H9 (cell line): ENCODE measurements at regions not wholly inside any gene's neighbourhood (a gene's known extent, or its start where the extent isn't known, plus 50 kb on each side); places are given as distances from the start of the nearest gene placed in this dataset. TPM values are rescaled to one million over a fixed set of nuclear protein-coding genes. Genes with fewer than 3 reads are reported as not detected.

ENCODE experiments used
- DNase-seq: peaks from one replicate; pipeline ENCODE4 v3.0.0-alpha.2; 2017
- H2AFZ ChIP-seq: one replicate; pipeline ENCODE4 v1.6.1; 2013; ENCODE audit warnings: mild to moderate bottlenecking, low read length, control low read depth, moderate library complexity
- H2AK5ac ChIP-seq: 2 replicates; pipeline ENCODE4 v1.6.1; 2013; ENCODE audit warnings: low read length, control low read depth, mixed read lengths; ENCODE audit not compliant: insufficient read length
- H2BK120ac ChIP-seq: one replicate; pipeline ENCODE4 v1.6.1; 2013; ENCODE audit warnings: low read depth, mild to moderate bottlenecking, low read length, control low read depth, inconsistent platforms; ENCODE audit not compliant: poor library complexity, severe bottlenecking
- H2BK12ac ChIP-seq: 2 replicates; pipeline ENCODE4 v1.6.1; 2013; ENCODE audit warnings: low read length, control low read depth, mixed read lengths, low read depth; ENCODE audit not compliant: insufficient read length
- H2BK15ac ChIP-seq: 2 replicates; pipeline ENCODE4 v1.6.1; 2013; ENCODE audit warnings: low read depth, low read length, control low read depth
- H2BK20ac ChIP-seq: one replicate; pipeline ENCODE4 v1.6.1; 2013; ENCODE audit warnings: low read depth, mild to moderate bottlenecking, low read length, control low read depth, inconsistent platforms; ENCODE audit not compliant: poor library complexity, severe bottlenecking
- H2BK5ac ChIP-seq: 2 replicates; pipeline ENCODE4 v1.6.1; 2013; ENCODE audit warnings: low read length, control low read depth, mixed read lengths; ENCODE audit not compliant: insufficient read length
- H3K14ac ChIP-seq: 2 replicates; pipeline ENCODE4 v1.6.1; 2013; ENCODE audit warnings: low read length, control low read depth; ENCODE audit not compliant: insufficient read depth
- H3K18ac ChIP-seq: 2 replicates; pipeline ENCODE4 v1.6.1; 2013; ENCODE audit warnings: low read depth, mild to moderate bottlenecking, mixed read lengths, low read length, control low read depth; ENCODE audit not compliant: insufficient read length
- H3K23ac ChIP-seq: 2 replicates; pipeline ENCODE4 v1.6.1; 2013; ENCODE audit warnings: low read length, control low read depth, mixed read lengths, low read depth; ENCODE audit not compliant: insufficient read length
- H3K23me2 ChIP-seq: 2 replicates; pipeline ENCODE4 v1.6.1; 2013; ENCODE audit warnings: low read depth, mild to moderate bottlenecking, mixed read lengths, low read length, control low read depth; ENCODE audit not compliant: insufficient read length, poor library complexity, severe bottlenecking
- H3K27ac ChIP-seq: 2 replicates; pipeline ENCODE4 v1.5.1; 2013; ENCODE audit warnings: low read length, control low read depth, mixed read lengths, low read depth; ENCODE audit not compliant: insufficient read length
- H3K27me3 ChIP-seq: 2 replicates; pipeline ENCODE4 v1.6.1; 2013; ENCODE audit warnings: low read length, control low read depth, inconsistent platforms; ENCODE audit not compliant: insufficient read depth
- H3K4ac ChIP-seq: 2 replicates; pipeline ENCODE4 v1.6.1; 2013; ENCODE audit warnings: low read depth, mild to moderate bottlenecking, control low read depth, inconsistent platforms, low read length, moderate library complexity
- H3K4me1 ChIP-seq: 2 replicates; pipeline ENCODE4 v1.6.1; 2013; ENCODE audit warnings: low read length, control low read depth, inconsistent platforms; ENCODE audit not compliant: insufficient read depth
- H3K4me2 ChIP-seq: 2 replicates; pipeline ENCODE4 v1.6.1; 2013; ENCODE audit warnings: low read length, control low read depth, mixed read lengths; ENCODE audit not compliant: insufficient read length, insufficient read depth
- H3K56ac ChIP-seq: 2 replicates; pipeline ENCODE4 v1.6.1; 2013; ENCODE audit warnings: low read depth, mild to moderate bottlenecking, mixed read lengths, low read length, control low read depth; ENCODE audit not compliant: insufficient read length
- H3K79me1 ChIP-seq: 2 replicates; pipeline ENCODE4 v1.6.1; 2013; ENCODE audit warnings: low read depth, mild to moderate bottlenecking, moderate library complexity, low read length, control low read depth, inconsistent platforms; ENCODE audit not compliant: insufficient read depth, poor library complexity, severe bottlenecking
- H3K79me2 ChIP-seq: 2 replicates; pipeline ENCODE4 v1.6.1; 2013; ENCODE audit warnings: low read length, control low read depth, inconsistent platforms; ENCODE audit not compliant: insufficient read depth
- H3K9ac ChIP-seq: 2 replicates; pipeline ENCODE4 v1.6.1; 2013; ENCODE audit warnings: low read length, control low read depth, mixed read lengths; ENCODE audit not compliant: insufficient read length; ENCODE audit errors: extremely low read depth
- H3K9me3 ChIP-seq: one replicate; pipeline ENCODE4 v1.6.1; 2013; ENCODE audit warnings: low read depth, low read length, inconsistent platforms; ENCODE audit not compliant: control insufficient read depth
- H3T11ph ChIP-seq: one replicate; pipeline ENCODE4 v1.6.1; 2013; ENCODE audit warnings: mild to moderate bottlenecking, low read length, control low read depth, inconsistent platforms
- H4K20me1 ChIP-seq: one replicate; pipeline ENCODE4 v1.6.1; 2013; ENCODE audit not compliant: control insufficient read depth, insufficient read length, insufficient read depth
- H4K5ac ChIP-seq: 2 replicates; pipeline ENCODE4 v1.6.1; 2013; ENCODE audit warnings: low read depth, mild to moderate bottlenecking, mixed read lengths, low read length, control low read depth; ENCODE audit not compliant: insufficient read length
- H4K8ac ChIP-seq: replicated peaks from 2 replicates; pipeline ENCODE4 v1.6.1; 2013; ENCODE audit warnings: low read length, control low read depth, mixed read lengths, low read depth; ENCODE audit not compliant: insufficient read length
- H4K91ac ChIP-seq: 2 replicates; pipeline ENCODE4 v1.6.1; 2013; ENCODE audit warnings: low read depth, mild to moderate bottlenecking, moderate library complexity, mixed read lengths, low read length, control low read depth; ENCODE audit not compliant: insufficient read length
- H3K27ac Mint-ChIP-seq, 3 experiments: 2 replicates in 2 of 3; 3 replicates in 1 of 3; pipeline ENCODE4 v1.8.0; 2020 to 2021; ENCODE audit warnings: mixed read lengths in 3 of 3, mild to moderate bottlenecking in 1 of 3, moderate library complexity in 1 of 3
- H3K27me3 Mint-ChIP-seq: 2 replicates; pipeline ENCODE4 v1.8.0; 2021; ENCODE audit warnings: low read depth, mild to moderate bottlenecking, moderate library complexity, mixed read lengths
- H3K36me3 Mint-ChIP-seq, 3 experiments: 2 replicates in 2 of 3; 3 replicates in 1 of 3; pipeline ENCODE4 v1.8.0; 2020 to 2021; ENCODE audit warnings: low read depth in 3 of 3, mixed read lengths in 3 of 3; ENCODE audit not compliant: insufficient read depth in 1 of 3
- H3K4me1 Mint-ChIP-seq, 2 experiments: 2 replicates each; pipeline ENCODE4 v1.8.0; 2020; ENCODE audit warnings: mixed read lengths in 2 of 2
- H3K4me3 Mint-ChIP-seq, 2 experiments: 2 replicates in 1 of 2; 3 replicates in 1 of 2; pipeline ENCODE4 v1.8.0; 2020 to 2021; ENCODE audit warnings: mild to moderate bottlenecking in 2 of 2, mixed read lengths in 2 of 2, moderate library complexity in 1 of 2
- H3K9me3 Mint-ChIP-seq, 2 experiments: 2 replicates in 1 of 2; 3 replicates in 1 of 2; pipeline ENCODE4 v1.8.0; 2020; ENCODE audit warnings: mild to moderate bottlenecking in 2 of 2, mixed read lengths in 2 of 2, moderate library complexity in 1 of 2
- CTCF ChIP-seq: fragments of 200-600 bp; sonication (generic); conservative IDR thresholded peaks from 3 replicates; pipeline ENCODE4 v1.8.0; 2021; ENCODE audit warnings: antibody characterized with exemption, mild to moderate bottlenecking
- WGBS: extraction: QIAGEN DNeasy Blood & Tissue Kit; methylation state at CpG from one replicate; pipeline ENCODE4 v1.1.7; 2013; ENCODE audit warnings: missing lambda C conversion rate, low lambda C conversion rate, mixed read lengths; ENCODE audit not compliant: insufficient read length; ENCODE audit errors: extremely low coverage; 5-methylcytosine and 5-hydroxymethylcytosine counted together
- microRNA-seq: library from miRNA; unstranded; fragments of <30 nt; microRNA quantifications from one replicate; pipeline ENCODE4, GENCODE V29; 2020; ENCODE audit warnings: borderline microRNAs expressed

GRCh38 chr11:28383456-28383855 lies 275.3 kb downstream of the METTL15 start:
- Histone ChIP-seq H3K4me1 (no peaks in the 10 kb centered on the region), H2BK20ac (no peak overlapping the region), H2BK5ac (no peak overlapping the region), H3K27ac (no peak overlapping the region), H3K9me3 (no peaks in the 10 kb centered on the region), H3K23ac (no peak overlapping the region), H3K27me3 (no peaks in the 10 kb centered on the region), H2AFZ (no peak overlapping the region), H4K20me1 (no peaks in the 10 kb centered on the region), H2AK5ac (no peak overlapping the region), H2BK12ac (no peak overlapping the region), H4K8ac (no peak overlapping the region), H3K79me2 (no peaks in the 10 kb centered on the region), H3K9ac (no peak overlapping the region), H3K79me1 (no peaks in the 10 kb centered on the region), H3K18ac (no peak overlapping the region), H3K23me2 (no peaks in the 10 kb centered on the region), H2BK15ac (no peak overlapping the region), H2BK120ac (no peak overlapping the region), H4K91ac (no peak overlapping the region), H3K4me2 (no peak overlapping the region), H3K4ac (no peak overlapping the region), H4K5ac (no peak overlapping the region), H3T11ph (no peak overlapping the region), H3K14ac (no peak overlapping the region), H3K56ac (no peak overlapping the region)
- Mint-ChIP-seq H3K27ac (no peak overlapping the region), H3K4me3 (no peak overlapping the region), H3K4me1 (peaks cover 0 to 6% of the 10 kb centered on the region in 2 experiments; a peak in 2 of 4 replicates), H3K9me3 (peaks cover 0 to 11% of the 10 kb centered on the region in 2 experiments; a peak in 3 of 5 replicates), H3K36me3 (peaks cover 2 to 5% (median 2%) of the 10 kb centered on the region in 3 experiments; a peak in 4 of 7 replicates), H3K27me3 (no peaks in the 10 kb centered on the region)
- DNase-seq = no peak
- WGBS = no CpG with 5 or more reads among the region's 1 CpG
- TF ChIP-seq CTCF = no peak

Small RNA genes lying in the stretch of these regions (microRNA-seq; reads per million reads assigned to microRNA genes)
- gene MIR8068 = not detected
